EH (cell line): ENCODE measurements at regions not wholly inside any gene's neighbourhood (a gene's known extent, or its start where the extent isn't known, plus 50 kb on each side); places are given as distances from the start of the nearest gene placed in this dataset.
"Not testable (repeated sequence)": the region's sequence is repeated elsewhere in the genome, so short reads cannot be mapped to it uniquely, and the experiment has no call there.

Source experiments
- DNase-seq: peaks from one replicate; pipeline ENCODE4 v3.0.0-alpha.2; 2015; ENCODE audit warnings: low read depth

- no peak for DNase-seq
Measured at GRCh38 chr5:125612181-125612721, 811.0 kb upstream of the GRAMD2B start.

- no peak for DNase-seq
Measured at GRCh38 chr5:125612776-125613175, 810.4 kb upstream of the GRAMD2B start.

GRCh38 chr5:125630237-125630636, 793.0 kb upstream of the GRAMD2B start:
- DNase-seq: no peak

DNA sequence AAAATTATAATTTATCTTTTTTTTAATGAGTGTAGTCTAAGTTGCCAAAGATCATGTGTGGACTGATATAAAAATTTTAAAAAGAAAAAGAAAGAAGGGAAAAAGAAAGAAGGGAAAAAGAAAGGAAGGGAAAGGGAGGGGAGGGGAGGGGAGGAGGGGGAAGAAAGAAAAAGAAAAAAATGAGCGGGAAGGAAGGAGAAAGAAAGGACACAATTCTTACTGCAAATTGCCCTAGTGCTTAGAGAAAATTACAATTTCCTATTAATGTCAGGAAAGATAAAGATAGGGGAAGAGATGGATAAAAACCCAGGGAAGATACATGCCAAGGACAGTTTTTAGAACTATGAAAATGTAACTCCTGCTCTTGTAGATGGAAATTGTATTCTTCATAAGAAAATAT, 789.7 kb upstream of the GRAMD2B start:
- DNase-seq: no peak

DNA sequence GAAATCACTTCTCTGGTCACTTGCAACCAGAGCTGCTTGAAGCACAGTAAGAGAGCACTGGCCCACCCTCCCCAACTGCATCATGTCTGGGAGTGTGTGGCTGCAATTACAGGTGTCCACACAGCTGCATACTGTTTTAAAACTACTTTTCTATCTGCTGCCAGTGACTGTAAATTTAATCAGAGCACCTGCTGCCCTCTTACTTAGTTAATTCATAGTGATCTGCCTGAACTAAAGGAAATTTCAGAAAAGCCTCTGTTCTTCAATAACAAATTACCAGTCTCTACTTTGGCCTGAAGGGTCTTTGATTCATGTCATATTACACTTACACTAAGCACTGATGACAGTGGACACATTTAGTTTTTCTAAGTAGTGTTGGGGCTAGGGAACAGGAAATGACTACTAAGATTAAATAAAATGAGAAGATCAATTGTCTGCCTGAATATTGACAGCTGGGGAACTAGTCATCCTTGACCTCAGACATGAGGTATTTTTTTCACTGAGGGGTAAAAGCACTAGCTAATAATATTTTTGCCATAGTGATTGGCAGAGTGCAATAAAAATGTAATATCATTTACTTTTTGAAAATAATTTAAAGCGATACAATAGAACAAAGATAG, 788.9 kb upstream of the GRAMD2B start:
- no peak for DNase-seq

DNA sequence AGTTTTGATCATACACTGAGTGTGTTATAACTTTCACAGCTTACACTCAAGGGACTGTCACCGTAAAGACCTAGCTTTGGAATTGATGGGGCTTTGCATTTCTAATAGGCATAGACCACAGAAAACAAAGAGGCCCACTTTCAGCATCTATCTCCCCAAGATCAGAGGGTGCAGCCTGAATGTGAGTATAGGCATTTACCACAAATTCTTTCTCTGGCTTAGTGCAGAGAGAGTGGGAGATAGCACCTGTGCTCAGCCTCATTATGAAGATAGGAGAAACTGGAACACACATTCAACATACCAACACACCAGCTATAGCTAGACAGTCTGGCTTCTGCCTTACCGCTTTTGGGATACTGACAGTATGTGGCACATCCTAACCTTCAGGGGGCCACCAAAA, 783.4 kb upstream of the GRAMD2B start:
- no peak for DNase-seq

- DNase-seq: no peak
Measured at GRCh38 chr5:125652761-125653160, 770.4 kb upstream of the GRAMD2B start.

- DNase-seq: no peak
Measured at GRCh38 chr5:125654392-125654791, 768.8 kb upstream of the GRAMD2B start.

DNA sequence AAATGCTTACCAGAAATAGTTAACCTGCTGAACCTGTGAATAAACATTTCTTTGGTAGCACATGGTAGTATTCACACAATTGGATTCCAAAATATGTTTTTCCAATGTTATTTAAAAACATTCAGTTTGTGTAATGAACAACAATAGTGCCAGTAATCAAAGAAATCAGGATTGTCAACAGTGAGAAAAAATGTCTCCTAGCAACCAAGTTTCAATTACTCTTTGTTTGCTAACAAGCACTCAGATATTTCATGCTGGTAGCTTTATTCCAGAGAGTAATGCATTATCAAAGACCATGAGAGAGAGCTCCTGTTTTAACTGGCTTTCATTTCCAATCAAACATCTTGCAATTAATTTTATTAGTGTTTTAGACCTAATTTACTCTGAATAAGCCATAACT, 768.1 kb upstream of the GRAMD2B start:
- no peak for DNase-seq

- no peak for DNase-seq
Measured at GRCh38 chr5:125657936-125658335, 765.3 kb upstream of the GRAMD2B start.

GRCh38 chr5:125659316-125660023, 763.7 kb upstream of the GRAMD2B start:
- no peak for DNase-seq

DNA sequence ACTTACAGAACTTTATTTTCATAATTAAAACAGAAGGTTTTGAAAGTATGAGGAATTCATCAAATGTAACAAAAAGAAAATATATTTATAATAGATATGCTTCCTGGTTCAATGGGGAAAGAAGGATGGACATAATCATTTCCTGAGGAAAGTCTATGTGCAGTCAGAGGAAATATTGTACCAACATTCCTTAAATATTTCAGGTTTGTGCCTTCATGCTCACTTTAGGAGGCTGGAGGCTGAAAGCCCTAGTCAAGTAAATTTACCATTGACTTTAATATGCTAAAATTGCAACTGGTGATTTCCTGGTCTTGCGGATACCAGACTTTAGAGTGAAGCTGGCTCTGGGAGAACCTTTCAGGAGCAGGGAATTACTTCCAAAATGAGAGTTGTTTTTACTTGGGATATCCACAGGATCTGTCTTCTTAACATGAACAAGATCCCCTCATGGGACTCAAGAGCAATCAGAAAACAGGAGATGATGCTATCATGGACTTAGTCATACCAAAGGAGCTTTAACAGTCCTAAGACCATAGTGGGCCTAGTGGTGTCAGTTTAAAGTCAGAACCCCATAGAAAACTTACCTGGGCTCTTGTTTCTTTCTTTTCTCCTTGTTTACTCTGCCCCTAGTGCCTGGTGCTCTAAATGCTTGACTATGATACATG, 762.8 kb upstream of the GRAMD2B start:
- DNase-seq: no peak

GRCh38 chr5:125661584-125661983, 761.6 kb upstream of the GRAMD2B start:
- no peak for DNase-seq

- DNase-seq: no peak
Measured at GRCh38 chr5:125668884-125669283, 754.3 kb upstream of the GRAMD2B start.

DNA sequence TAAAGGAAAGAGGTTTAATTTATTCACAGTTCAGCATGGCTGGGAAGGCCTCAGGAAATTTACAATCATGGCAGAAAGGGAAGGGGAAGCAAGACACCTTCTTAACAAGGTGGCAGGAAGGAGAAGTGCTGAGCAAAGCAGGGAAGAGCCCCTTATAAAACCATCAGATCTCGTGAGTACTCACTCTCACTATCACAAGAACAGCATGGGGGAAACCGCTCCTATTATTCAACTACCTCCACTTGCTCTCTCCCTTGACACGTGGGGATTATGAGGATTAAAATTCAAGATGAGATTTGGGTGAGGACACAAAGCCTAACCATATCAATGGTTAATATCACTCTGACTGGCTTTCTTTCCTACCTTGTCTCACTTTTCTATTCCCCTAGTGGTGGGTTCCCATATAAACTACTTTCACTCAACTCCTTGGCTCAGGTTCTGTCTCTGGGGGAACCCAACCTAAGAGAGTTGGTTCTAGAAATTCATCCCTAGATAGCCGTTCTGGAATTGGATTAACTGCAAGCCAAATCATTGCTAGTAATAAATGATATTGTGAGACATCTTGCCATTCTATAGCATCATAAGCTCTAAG, 749.8 kb upstream of the GRAMD2B start:
- DNase-seq: no peak

DNA sequence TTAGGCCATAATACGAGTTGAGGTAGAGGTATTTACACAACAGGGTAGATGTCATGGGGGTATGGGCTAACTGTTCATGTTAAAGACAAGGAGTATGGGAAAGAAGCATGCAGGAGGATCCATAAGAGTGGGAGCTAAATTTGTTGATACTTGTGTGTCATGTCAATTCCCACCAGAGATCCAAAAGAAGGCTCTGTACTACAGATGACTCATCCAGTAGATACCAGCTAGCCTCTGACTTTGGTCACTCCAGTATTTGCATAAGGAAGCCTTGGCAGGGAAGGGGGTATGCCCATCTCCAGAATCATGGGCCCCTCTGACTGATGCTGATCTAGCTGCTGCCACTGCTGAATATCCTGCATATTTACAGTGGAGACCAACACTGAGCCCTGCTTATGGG, 743.7 kb upstream of the GRAMD2B start:
- no peak for DNase-seq

DNA sequence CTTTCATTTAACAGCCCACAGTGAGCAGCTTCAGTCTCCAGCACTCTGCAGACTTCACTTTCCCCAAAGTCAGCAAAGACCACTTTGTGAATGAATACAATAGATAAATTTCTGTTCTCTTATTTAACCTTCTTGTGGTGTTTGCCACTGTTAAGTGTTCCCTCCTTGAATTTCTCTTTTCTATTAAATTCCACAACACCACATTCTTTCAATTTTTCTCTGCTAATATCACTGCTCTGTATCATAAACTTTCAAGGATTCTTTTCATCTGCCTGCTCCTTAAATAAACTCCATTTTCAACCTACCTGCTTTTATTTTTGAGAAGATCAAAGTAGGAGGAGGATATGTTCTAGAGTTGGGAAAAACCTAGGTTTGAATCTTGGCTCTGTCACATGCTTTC, 739.5 kb upstream of the GRAMD2B start:
- no peak for DNase-seq

- no peak for DNase-seq
Measured at GRCh38 chr5:125685771-125686170, 737.4 kb upstream of the GRAMD2B start.

DNA sequence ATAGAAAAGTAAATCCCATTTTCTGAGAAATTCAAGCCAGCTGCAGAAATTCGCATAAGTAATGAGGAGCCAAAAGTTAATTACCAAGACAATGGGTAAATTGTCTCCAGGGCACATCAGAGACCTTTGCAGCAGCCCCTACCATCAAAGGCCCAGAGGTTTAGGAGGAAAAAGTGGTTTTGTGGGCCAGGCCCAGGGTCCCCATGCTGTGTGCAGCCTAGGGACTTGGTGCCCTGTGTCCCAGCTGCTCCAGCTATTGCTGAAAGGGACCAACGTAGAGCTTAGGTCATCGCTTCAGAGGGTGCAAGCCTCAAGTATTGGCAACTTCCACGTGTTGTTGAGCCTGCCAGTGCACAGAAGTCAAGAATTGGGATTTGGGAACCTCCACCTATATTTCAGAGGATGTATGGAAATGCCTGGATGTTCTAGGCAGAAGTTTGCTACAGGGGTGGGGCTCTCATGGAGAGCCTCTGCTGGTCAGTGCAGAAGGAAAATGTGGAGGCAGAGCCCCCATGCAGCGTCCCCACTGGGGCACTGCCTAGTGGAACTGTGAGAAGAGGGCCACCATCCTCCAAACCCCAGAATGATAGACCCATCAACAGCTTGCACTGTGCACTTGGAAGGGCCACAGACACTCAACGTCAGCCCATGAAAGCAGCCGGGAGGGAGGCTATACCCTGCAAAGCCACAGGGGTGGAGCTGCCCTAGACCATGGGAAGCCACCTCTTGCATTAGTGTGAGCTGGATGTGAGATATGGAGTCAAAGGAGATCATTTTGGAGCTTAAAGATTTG, 731.3 kb upstream of the GRAMD2B start:
- DNase-seq: not testable (repeated sequence)

DNA sequence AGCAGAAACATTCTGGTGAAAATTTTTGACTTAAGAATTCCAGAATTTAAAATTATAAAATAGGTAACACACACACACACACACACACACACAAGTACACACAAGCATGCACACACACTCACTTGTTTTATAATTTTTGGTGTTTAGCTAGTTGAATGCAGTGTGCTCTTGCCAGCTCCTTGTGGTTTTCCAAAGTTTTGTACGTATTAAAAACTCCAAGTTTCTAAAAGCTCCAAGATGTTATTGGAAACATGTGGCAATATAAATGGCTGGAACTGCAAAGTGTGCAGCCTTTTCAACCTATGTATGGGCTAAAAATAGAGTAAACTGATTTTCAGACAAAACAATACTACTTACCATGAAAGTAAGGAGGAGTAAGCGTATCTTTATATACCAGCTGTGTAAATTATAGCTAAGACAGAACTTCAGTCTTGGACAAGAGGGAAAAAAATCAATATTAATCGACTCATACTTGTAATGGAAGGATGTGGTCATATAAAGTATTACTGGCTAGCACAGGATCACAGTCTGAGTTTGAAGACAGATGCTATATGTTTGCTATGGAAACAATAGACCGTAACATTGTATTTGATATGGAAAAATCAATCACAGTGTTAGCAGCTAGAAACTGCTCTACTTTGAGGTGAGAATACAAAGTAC, 727.1 kb upstream of the GRAMD2B start:
- DNase-seq: no peak

GRCh38 chr5:125696762-125697161, 726.4 kb upstream of the GRAMD2B start:
- DNase-seq: peak; percentile 32
